ENCODE measurements at regions not wholly inside any gene's neighbourhood (a gene's known extent, or its start where the extent isn't known, plus 50 kb on each side); places are given as distances from the start of the nearest gene placed in this dataset.

DNA sequence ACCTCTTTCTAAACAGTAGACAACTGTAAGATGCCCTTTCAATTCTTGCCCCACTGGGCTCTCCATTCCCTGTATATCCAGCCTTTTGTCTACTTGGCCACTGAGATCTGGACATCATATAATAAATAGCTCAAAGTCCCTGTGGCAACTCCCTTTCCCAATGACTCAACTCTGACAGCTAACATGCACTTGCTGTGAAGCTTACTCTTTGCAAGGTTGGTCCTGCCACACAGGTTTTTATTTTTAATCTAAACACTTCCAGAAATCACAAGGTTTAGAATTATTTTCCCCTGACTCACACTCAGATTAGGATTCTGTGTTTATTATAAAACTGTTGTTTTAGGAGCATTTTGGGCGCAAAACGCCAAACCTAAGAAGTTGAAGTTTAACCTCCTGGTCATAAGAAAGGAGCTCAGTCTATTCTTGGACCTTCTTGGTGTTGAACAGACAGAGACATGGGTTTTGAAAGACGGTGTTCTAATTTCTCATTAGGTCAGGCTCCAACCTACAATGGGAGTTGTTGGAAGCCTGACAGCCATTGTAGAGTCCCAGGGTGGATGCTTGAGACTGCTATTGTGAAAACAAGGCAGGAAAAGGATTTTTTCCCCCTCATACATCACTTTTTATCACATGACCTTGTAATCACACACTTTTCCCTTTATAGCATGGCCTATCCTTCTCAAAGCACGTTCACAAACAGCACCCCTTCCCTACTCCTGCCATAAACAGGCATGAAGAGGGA lies 124.7 kb upstream of the SERPINE2 start:
- H3K36me3 ChIP-seq (ENCODE audit: insufficient read depth, low read length): no peaks in the 10 kb centered on the region
- H2AFZ ChIP-seq (ENCODE audit: low read length): no peak overlapping the region
- no peaks in the 10 kb centered on the region for H3K9me2 ChIP-seq (ENCODE audit: low read depth, low read length)
- H3K4me3 ChIP-seq (ENCODE audit: low read depth, low read length, poor library complexity, severe bottlenecking): no peak overlapping the region
- H3F3A ChIP-seq (ENCODE audit: insufficient read depth, low read length): no peaks in the 10 kb centered on the region
- H3K79me2 ChIP-seq (ENCODE audit: insufficient read depth, low read length): no peaks in the 10 kb centered on the region
- TF ChIP-seq, protein P1, sequence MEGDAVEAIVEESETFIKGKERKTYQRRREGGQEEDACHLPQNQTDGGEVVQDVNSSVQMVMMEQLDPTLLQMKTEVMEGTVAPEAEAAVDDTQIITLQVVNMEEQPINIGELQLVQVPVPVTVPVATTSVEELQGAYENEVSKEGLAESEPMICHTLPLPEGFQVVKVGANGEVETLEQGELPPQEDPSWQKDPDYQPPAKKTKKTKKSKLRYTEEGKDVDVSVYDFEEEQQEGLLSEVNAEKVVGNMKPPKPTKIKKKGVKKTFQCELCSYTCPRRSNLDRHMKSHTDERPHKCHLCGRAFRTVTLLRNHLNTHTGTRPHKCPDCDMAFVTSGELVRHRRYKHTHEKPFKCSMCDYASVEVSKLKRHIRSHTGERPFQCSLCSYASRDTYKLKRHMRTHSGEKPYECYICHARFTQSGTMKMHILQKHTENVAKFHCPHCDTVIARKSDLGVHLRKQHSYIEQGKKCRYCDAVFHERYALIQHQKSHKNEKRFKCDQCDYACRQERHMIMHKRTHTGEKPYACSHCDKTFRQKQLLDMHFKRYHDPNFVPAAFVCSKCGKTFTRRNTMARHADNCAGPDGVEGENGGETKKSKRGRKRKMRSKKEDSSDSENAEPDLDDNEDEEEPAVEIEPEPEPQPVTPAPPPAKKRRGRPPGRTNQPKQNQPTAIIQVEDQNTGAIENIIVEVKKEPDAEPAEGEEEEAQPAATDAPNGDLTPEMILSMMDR (IDR thresholded peaks at IDR 0.05; ENCODE audit: low read length): no peak
- no peak for TF ChIP-seq EZH2 (IDR thresholded peaks at IDR 0.05; ENCODE audit: borderline replicate concordance, low read length)
- no peak overlapping the region for H3K27ac ChIP-seq (ENCODE audit: low read depth, low read length, poor library complexity, severe bottlenecking)
- no peak overlapping the region for H3K9ac ChIP-seq (ENCODE audit: low read length)
- no peaks in the 10 kb centered on the region for H3K27me3 ChIP-seq (ENCODE audit: insufficient read depth, low read length)
- no peaks in the 10 kb centered on the region for H3K9me3 ChIP-seq (ENCODE audit: low read length)
- no peak overlapping the region for H3K4me2 ChIP-seq (ENCODE audit: low read length)
- H4K20me1 ChIP-seq (ENCODE audit: insufficient read depth, low read length): no peaks in the 10 kb centered on the region
- no peaks in the 10 kb centered on the region for H3K4me1 ChIP-seq (ENCODE audit: insufficient read depth, low read length, severe bottlenecking)

DNA sequence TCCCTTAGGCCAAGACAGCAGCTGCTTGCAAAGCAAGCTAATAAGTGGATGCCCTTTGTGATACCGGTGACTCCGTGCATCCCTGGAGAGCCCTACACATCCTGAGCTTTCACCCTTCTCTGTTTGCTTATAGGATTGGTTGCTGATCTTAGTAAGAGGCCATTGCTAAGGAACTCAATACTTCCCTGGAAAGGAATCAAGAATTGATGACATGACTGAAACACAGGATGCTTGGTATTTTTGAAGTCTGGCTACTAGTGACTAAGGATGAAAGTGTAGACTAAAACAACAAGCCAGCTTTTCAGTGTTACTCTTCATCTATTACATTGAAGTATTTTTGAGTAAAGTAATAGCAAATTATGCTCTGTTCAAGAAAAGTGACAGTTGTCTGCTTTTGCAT lies 123.0 kb upstream of the SERPINE2 start:
- no peaks in the 10 kb centered on the region for H3K36me3 ChIP-seq (ENCODE audit: insufficient read depth, low read length)
- no peak overlapping the region for H3K4me3 ChIP-seq (ENCODE audit: low read depth, low read length, poor library complexity, severe bottlenecking)
- H3K9ac ChIP-seq (ENCODE audit: low read length): no peak overlapping the region
- no peaks in the 10 kb centered on the region for H3K79me2 ChIP-seq (ENCODE audit: insufficient read depth, low read length)
- TF ChIP-seq, protein P1 (IDR thresholded peaks at IDR 0.05; ENCODE audit: low read length): no peak
- TF ChIP-seq EZH2 (IDR thresholded peaks at IDR 0.05; ENCODE audit: borderline replicate concordance, low read length): no peak
- no peaks in the 10 kb centered on the region for H3F3A ChIP-seq (ENCODE audit: insufficient read depth, low read length)
- H2AFZ ChIP-seq (ENCODE audit: low read length): no peak overlapping the region
- H3K27ac ChIP-seq (ENCODE audit: low read depth, low read length, poor library complexity, severe bottlenecking): no peak overlapping the region
- H4K20me1 ChIP-seq (ENCODE audit: insufficient read depth, low read length): no peaks in the 10 kb centered on the region
- no peaks in the 10 kb centered on the region; the same call in 1 of the 2 replicates for H3K27me3 ChIP-seq (ENCODE audit: insufficient read depth, low read length)
- H3K4me1 ChIP-seq (ENCODE audit: insufficient read depth, low read length, severe bottlenecking): no peaks in the 10 kb centered on the region
- H3K9me3 ChIP-seq (ENCODE audit: low read length): no peaks in the 10 kb centered on the region
- no peaks in the 10 kb centered on the region for H3K9me2 ChIP-seq (ENCODE audit: low read depth, low read length)
- H3K4me2 ChIP-seq (ENCODE audit: low read length): no peak overlapping the region

DNA sequence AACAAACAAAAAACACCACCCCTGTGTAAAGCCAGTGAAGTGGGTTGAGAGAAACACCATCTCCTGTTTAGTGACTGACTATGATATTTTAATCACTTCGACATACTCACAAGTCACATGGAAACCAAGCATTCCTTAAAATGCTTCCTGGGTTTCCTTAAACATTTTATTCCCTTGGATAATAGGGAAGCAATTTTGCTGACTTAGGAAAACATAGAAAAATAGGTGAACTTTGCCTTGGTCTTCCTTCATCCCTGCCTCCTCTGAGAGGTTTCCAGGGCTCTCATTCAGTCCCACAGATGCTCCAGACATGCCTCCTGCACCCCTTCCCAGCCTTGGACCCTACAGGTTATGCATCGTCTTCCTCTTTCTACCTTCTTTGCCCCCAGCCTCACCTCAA lies 122.6 kb upstream of the SERPINE2 start:
- TF ChIP-seq, protein P1 (IDR thresholded peaks at IDR 0.05; ENCODE audit: low read length): no peak
- no peak for TF ChIP-seq EZH2 (IDR thresholded peaks at IDR 0.05; ENCODE audit: borderline replicate concordance, low read length)
- H3K4me2 ChIP-seq (ENCODE audit: low read length): no peak overlapping the region
- H4K20me1 ChIP-seq (ENCODE audit: insufficient read depth, low read length): no peaks in the 10 kb centered on the region
- no peaks in the 10 kb centered on the region for H3K9me2 ChIP-seq (ENCODE audit: low read depth, low read length)
- H3K27ac ChIP-seq (ENCODE audit: low read depth, low read length, poor library complexity, severe bottlenecking): no peak overlapping the region
- H3F3A ChIP-seq (ENCODE audit: insufficient read depth, low read length): no peaks in the 10 kb centered on the region
- no peaks in the 10 kb centered on the region for H3K36me3 ChIP-seq (ENCODE audit: insufficient read depth, low read length)
- H3K4me3 ChIP-seq (ENCODE audit: low read depth, low read length, poor library complexity, severe bottlenecking): no peak overlapping the region
- H3K27me3 ChIP-seq (ENCODE audit: insufficient read depth, low read length): no peaks in the 10 kb centered on the region; the same call in 1 of the 2 replicates
- no peak overlapping the region for H2AFZ ChIP-seq (ENCODE audit: low read length)
- no peaks in the 10 kb centered on the region for H3K79me2 ChIP-seq (ENCODE audit: insufficient read depth, low read length)
- H3K9me3 ChIP-seq (ENCODE audit: low read length): no peaks in the 10 kb centered on the region
- H3K4me1 ChIP-seq (ENCODE audit: insufficient read depth, low read length, severe bottlenecking): no peaks in the 10 kb centered on the region
- H3K9ac ChIP-seq (ENCODE audit: low read length): no peak overlapping the region

Measured in OCI-LY1 (cell line).